Endothelial cell (in vitro differentiated cells): ENCODE measurements at regions not wholly inside any gene's neighbourhood (a gene's known extent, or its start where the extent isn't known, plus 50 kb on each side); places are given as distances from the start of the nearest gene placed in this dataset.

Source experiments
- DNase-seq: peaks from one replicate; pipeline ENCODE4 v3.0.0; 2021; ENCODE audit warnings: low spot score
- H3K27ac Mint-ChIP-seq: one replicate; pipeline ENCODE4 v1.8.0; 2021; ENCODE audit warnings: mixed read lengths, inconsistent platforms; ENCODE audit not compliant: unreplicated experiment
- H3K27me3 Mint-ChIP-seq: one replicate; pipeline ENCODE4 v1.8.0; 2021; ENCODE audit warnings: mild to moderate bottlenecking, moderate library complexity, mixed read lengths, inconsistent platforms; ENCODE audit not compliant: unreplicated experiment
- H3K36me3 Mint-ChIP-seq: one replicate; pipeline ENCODE4 v1.8.0; 2021; ENCODE audit warnings: mild to moderate bottlenecking, low read depth, mixed read lengths, inconsistent platforms; ENCODE audit not compliant: unreplicated experiment
- H3K4me1 Mint-ChIP-seq: one replicate; pipeline ENCODE4 v1.8.0; 2021; ENCODE audit warnings: mild to moderate bottlenecking, mixed read lengths, inconsistent platforms; ENCODE audit not compliant: unreplicated experiment
- H3K4me3 Mint-ChIP-seq: one replicate; pipeline ENCODE4 v1.8.0; 2021; ENCODE audit warnings: mild to moderate bottlenecking, mixed read lengths, inconsistent platforms; ENCODE audit not compliant: unreplicated experiment
- H3K9me3 Mint-ChIP-seq: one replicate; pipeline ENCODE4 v1.8.0; 2021; ENCODE audit warnings: mixed read lengths, inconsistent platforms; ENCODE audit not compliant: unreplicated experiment
- TF ChIP-seq, protein P1 (sequence below): fragments of 200-600 bp; sonication (generic); IDR thresholded peaks from one replicate; pipeline ENCODE4 v1.5.0; 2021; ENCODE audit warnings: antibody characterized with exemption; ENCODE audit not compliant: unreplicated experiment

DNA sequence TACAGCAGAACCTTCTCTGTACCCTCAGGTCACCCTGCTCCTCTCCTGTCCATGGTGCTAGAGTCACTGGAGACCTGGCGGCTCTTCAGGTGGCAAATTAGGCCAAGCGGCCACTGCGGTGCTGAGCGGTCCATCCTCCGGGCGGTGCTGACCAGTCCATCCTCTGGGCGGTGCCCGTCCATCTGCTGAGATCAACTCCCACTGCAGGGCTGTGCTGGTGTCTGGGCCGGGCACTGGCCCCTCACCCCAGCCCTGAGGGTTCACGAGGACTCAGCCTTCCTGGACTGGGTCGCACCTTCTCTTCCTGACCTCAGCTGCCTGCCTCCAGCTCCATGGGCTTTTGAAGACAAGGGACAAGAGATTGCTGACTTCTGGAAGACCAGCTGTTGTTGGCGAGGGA is 782.9 kb downstream of the BRD1 start:
- H3K4me1 Mint-ChIP-seq = no peaks in the 10 kb centered on the region
- TF ChIP-seq, protein P1, sequence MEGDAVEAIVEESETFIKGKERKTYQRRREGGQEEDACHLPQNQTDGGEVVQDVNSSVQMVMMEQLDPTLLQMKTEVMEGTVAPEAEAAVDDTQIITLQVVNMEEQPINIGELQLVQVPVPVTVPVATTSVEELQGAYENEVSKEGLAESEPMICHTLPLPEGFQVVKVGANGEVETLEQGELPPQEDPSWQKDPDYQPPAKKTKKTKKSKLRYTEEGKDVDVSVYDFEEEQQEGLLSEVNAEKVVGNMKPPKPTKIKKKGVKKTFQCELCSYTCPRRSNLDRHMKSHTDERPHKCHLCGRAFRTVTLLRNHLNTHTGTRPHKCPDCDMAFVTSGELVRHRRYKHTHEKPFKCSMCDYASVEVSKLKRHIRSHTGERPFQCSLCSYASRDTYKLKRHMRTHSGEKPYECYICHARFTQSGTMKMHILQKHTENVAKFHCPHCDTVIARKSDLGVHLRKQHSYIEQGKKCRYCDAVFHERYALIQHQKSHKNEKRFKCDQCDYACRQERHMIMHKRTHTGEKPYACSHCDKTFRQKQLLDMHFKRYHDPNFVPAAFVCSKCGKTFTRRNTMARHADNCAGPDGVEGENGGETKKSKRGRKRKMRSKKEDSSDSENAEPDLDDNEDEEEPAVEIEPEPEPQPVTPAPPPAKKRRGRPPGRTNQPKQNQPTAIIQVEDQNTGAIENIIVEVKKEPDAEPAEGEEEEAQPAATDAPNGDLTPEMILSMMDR = no peak
- no peaks in the 10 kb centered on the region for H3K36me3 Mint-ChIP-seq
- H3K9me3 Mint-ChIP-seq = no peaks in the 10 kb centered on the region
- peaks cover 5% of the 10 kb centered on the region for H3K27me3 Mint-ChIP-seq
- no peak for DNase-seq
- H3K27ac Mint-ChIP-seq = no peak overlapping the region
- no peak overlapping the region for H3K4me3 Mint-ChIP-seq

DNA sequence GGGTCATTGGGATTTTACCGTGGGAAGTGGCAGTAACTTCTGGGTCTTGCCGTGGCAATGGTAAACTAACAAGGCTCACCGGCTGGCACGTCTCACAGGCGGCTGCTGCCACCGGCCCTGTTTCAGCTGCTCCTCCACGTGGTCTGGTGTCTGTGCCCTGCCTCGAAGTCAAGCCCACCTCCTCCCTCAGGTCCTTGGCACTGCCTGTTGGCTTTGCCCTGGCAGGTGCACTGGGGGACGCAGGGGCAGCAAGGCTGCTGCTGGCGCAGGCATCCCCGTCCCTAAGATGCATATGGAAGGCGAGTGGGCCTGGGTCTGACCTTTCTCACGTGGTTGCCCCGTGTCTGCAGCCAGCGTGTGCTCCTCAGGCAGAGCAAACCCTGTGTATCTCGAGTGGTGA is 783.6 kb downstream of the BRD1 start:
- Mint-ChIP-seq H3K27ac (no peak overlapping the region), H3K27me3 (peaks cover 5% of the 10 kb centered on the region), H3K4me3 (no peak overlapping the region), H3K4me1 (no peaks in the 10 kb centered on the region), H3K36me3 (no peaks in the 10 kb centered on the region), H3K9me3 (no peaks in the 10 kb centered on the region)
- DNase-seq = no peak
- TF ChIP-seq, protein P1 = no peak

DNA sequence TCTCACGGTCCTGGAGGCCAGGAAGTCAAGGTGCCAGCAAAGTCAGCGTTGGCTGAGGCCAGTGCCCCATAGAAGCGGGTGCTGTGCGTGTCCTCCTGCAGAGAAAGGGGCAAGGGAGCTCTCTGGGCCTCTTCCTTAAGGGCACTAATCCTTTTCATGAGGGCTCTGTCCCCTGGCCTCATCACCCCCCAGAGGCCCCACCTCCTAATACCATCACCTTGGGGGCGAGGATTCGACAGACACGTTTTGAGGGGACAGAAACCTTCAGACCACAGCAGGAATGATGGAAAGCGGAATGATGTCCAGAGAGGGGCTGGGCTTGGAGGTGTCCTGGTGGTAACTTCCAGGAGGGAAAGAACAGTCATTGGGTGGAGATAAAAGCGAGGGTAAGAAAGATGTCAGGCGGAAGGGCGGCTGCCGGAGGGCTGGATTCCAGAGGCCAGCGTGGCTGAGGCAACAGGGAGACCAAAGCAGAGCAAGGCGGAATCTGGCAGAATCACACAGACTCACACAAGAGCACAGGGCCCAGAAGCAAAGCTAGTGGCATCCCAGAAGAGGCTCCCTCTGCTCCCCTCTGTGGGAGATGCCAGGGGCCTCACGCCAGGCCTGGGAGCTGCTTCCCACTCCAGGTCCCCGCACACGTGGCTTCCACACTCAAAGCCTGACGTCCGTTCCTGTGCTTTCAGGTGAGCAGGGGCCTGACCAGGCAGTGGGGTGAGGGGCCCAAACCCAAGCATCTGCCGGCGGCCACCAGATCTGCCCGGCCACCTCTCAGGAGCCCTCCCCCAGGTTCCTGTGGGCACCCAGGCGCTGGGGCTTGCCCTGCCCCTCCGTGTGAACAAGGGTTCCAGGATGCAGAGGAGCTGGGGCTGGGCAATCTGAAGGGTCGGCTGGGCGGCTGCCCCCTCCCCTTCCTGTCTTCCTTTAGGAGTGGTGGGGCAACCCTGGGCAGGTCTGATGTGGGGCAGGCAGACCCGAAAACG is 784.5 kb downstream of the BRD1 start:
- no peaks in the 10 kb centered on the region for H3K4me1 Mint-ChIP-seq
- no peak overlapping the region for H3K27ac Mint-ChIP-seq
- H3K27me3 Mint-ChIP-seq = peaks cover 5% of the 10 kb centered on the region
- H3K9me3 Mint-ChIP-seq = no peaks in the 10 kb centered on the region
- no peak overlapping the region for H3K4me3 Mint-ChIP-seq
- DNase-seq = no peak
- H3K36me3 Mint-ChIP-seq = no peaks in the 10 kb centered on the region
- TF ChIP-seq, protein P1 = no peak

DNA sequence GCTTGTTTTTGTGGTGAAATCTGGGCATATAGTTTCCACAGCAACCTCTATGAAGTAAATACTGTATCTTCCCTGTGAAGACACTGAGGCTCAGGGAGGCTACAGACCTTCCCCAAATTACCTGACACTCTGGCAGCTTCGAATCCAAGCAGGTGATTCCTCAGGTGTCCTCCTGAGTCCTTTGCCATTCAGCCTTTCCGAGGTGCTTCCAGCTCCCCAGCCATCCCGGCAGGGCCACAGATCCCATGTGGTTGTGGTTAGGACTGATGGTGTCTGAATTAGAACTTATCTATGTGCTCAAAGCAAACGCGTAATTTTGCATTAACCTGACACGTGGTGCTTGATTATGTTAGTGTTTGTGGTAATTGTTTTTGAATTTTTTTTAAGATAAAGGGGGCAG is 785.6 kb downstream of the BRD1 start:
- TF ChIP-seq, protein P1 = no peak
- H3K27me3 Mint-ChIP-seq = peaks cover 2% of the 10 kb centered on the region
- no peak overlapping the region for H3K4me3 Mint-ChIP-seq
- no peak overlapping the region for H3K27ac Mint-ChIP-seq
- no peak for DNase-seq
- H3K9me3 Mint-ChIP-seq = no peaks in the 10 kb centered on the region
- H3K36me3 Mint-ChIP-seq = no peaks in the 10 kb centered on the region
- H3K4me1 Mint-ChIP-seq = no peaks in the 10 kb centered on the region
